ENCODE measurements at regions not wholly inside any gene's neighbourhood (a gene's known extent, or its start where the extent isn't known, plus 50 kb on each side); places are given as distances from the start of the nearest gene placed in this dataset.

- Histone ChIP-seq H3K4me3 (no peak overlapping the region), H3K36me3 (no peaks in the 10 kb centered on the region), H3K27ac (no peak overlapping the region), H3K27me3 (no peaks in the 10 kb centered on the region), H3K9me3 (no peaks in the 10 kb centered on the region), H3K4me1 (no peaks in the 10 kb centered on the region)
- intact Hi-C loops (cut with DNase I; ENCODE audit: low total_unique reads) = no loop called here
- DNase-seq (ENCODE audit: low spot score in 2 of 2) = no peak
- TF ChIP-seq POLR2AphosphoS5 (IDR thresholded peaks at IDR 0.05) (no peak), POLR2A (IDR thresholded peaks at IDR 0.05) (no peak)
- TF ChIP-seq, protein P1, sequence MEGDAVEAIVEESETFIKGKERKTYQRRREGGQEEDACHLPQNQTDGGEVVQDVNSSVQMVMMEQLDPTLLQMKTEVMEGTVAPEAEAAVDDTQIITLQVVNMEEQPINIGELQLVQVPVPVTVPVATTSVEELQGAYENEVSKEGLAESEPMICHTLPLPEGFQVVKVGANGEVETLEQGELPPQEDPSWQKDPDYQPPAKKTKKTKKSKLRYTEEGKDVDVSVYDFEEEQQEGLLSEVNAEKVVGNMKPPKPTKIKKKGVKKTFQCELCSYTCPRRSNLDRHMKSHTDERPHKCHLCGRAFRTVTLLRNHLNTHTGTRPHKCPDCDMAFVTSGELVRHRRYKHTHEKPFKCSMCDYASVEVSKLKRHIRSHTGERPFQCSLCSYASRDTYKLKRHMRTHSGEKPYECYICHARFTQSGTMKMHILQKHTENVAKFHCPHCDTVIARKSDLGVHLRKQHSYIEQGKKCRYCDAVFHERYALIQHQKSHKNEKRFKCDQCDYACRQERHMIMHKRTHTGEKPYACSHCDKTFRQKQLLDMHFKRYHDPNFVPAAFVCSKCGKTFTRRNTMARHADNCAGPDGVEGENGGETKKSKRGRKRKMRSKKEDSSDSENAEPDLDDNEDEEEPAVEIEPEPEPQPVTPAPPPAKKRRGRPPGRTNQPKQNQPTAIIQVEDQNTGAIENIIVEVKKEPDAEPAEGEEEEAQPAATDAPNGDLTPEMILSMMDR (IDR thresholded peaks at IDR 0.05) = no peak
Observed at GRCh38 chr3:83807511-83807910, 1151.3 kb upstream of the CADM2 start.

DNA sequence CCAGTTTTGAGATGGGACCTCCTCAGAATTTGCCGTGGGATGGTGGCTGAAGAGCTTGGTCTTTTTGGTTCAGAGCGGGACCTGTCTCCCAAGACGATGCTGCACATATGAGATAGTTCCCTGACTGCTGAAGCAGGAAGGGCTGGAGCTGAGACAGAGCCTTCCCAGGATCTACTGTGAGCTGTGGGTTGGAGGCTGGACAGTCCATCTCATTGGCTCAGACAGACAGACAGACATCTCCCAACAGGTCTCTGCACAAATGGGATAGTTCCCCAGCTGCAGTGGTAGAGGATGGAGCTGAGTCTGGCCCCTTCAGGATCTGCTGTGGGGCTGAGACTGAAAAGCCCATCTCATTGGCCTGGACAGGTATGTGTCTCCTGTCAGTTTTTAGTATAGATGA is 1145.6 kb upstream of the CADM2 start:
- intact Hi-C loops (cut with DNase I; ENCODE audit: low total_unique reads) = no loop called here
- DNase-seq (ENCODE audit: low spot score in 2 of 2) = no peak
- Histone ChIP-seq H3K27me3 (no peaks in the 10 kb centered on the region), H3K9me3 (no peaks in the 10 kb centered on the region), H3K4me1 (no peaks in the 10 kb centered on the region), H3K27ac (no peak overlapping the region), H3K36me3 (no peaks in the 10 kb centered on the region), H3K4me3 (no peak overlapping the region)
- TF ChIP-seq, protein P1 (IDR thresholded peaks at IDR 0.05) = no peak
- TF ChIP-seq POLR2AphosphoS5 (IDR thresholded peaks at IDR 0.05) = no peak
- no peak for TF ChIP-seq POLR2A (IDR thresholded peaks at IDR 0.05)

- H3K4me1 ChIP-seq = no peaks in the 10 kb centered on the region
- TF ChIP-seq POLR2AphosphoS5 (IDR thresholded peaks at IDR 0.05) (no peak), POLR2A (IDR thresholded peaks at IDR 0.05) (no peak)
- TF ChIP-seq, protein P1 (IDR thresholded peaks at IDR 0.05) = no peak
- no peaks in the 10 kb centered on the region for H3K36me3 ChIP-seq
- intact Hi-C loops (cut with DNase I; ENCODE audit: low total_unique reads) = no loop called here
- no peak overlapping the region for H3K27ac ChIP-seq
- no peaks in the 10 kb centered on the region for H3K27me3 ChIP-seq
- DNase-seq (ENCODE audit: low spot score in 2 of 2) = no peak
- H3K4me3 ChIP-seq = no peak overlapping the region
- H3K9me3 ChIP-seq = no peaks in the 10 kb centered on the region
Observed at GRCh38 chr3:83816653-83817052, 1142.1 kb upstream of the CADM2 start.

- Histone ChIP-seq H3K9me3 (no peaks in the 10 kb centered on the region), H3K36me3 (no peaks in the 10 kb centered on the region), H3K4me1 (no peaks in the 10 kb centered on the region), H3K27ac (no peak overlapping the region), H3K4me3 (no peak overlapping the region), H3K27me3 (no peaks in the 10 kb centered on the region)
- TF ChIP-seq POLR2AphosphoS5 (IDR thresholded peaks at IDR 0.05) = no peak
- TF ChIP-seq, protein P1 (IDR thresholded peaks at IDR 0.05) = no peak
- TF ChIP-seq POLR2A (IDR thresholded peaks at IDR 0.05) = no peak
- intact Hi-C loops (cut with DNase I; ENCODE audit: low total_unique reads) = no loop called here
- no peak for DNase-seq (ENCODE audit: low spot score in 2 of 2)
Observed at GRCh38 chr3:83821506-83821905, 1137.3 kb upstream of the CADM2 start.

- intact Hi-C loops (cut with DNase I; ENCODE audit: low total_unique reads) = no loop called here
- no peak for TF ChIP-seq POLR2A (IDR thresholded peaks at IDR 0.05)
- TF ChIP-seq, protein P1 (IDR thresholded peaks at IDR 0.05) = no peak
- Histone ChIP-seq H3K4me3 (no peak overlapping the region), H3K9me3 (no peaks in the 10 kb centered on the region), H3K36me3 (no peaks in the 10 kb centered on the region), H3K27me3 (no peaks in the 10 kb centered on the region), H3K27ac (no peak overlapping the region), H3K4me1 (no peaks in the 10 kb centered on the region)
- DNase-seq (ENCODE audit: low spot score in 2 of 2) = no peak
Observed at GRCh38 chr3:83823095-83823494, 1135.7 kb upstream of the CADM2 start.

All from breast epithelium (tissue), 4 donors.